Neural cell (in vitro differentiated cells): ENCODE measurements at regions not wholly inside any gene's neighbourhood (a gene's known extent, or its start where the extent isn't known, plus 50 kb on each side); places are given as distances from the start of the nearest gene placed in this dataset.

Experiments
- EZH2 ChIP-seq: fragments of 200-600, 300-800 bp; shearing (Covaris generic), sonication (generic); IDR thresholded peaks from 2 replicates; pipeline ENCODE4 v1.6.1; 2014; ENCODE audit warnings: antibody characterized with exemption, low read length, borderline replicate concordance, mild to moderate bottlenecking; ENCODE audit not compliant: insufficient read depth, poor library complexity, severe bottlenecking
- TF ChIP-seq, protein P1 (sequence below): fragments of 450-650 bp; IDR thresholded peaks from 2 replicates; pipeline ENCODE4 v1.5.1; 2014; ENCODE audit warnings: antibody characterized with exemption, mild to moderate bottlenecking, moderate library complexity; ENCODE audit not compliant: poor library complexity, severe bottlenecking

DNA sequence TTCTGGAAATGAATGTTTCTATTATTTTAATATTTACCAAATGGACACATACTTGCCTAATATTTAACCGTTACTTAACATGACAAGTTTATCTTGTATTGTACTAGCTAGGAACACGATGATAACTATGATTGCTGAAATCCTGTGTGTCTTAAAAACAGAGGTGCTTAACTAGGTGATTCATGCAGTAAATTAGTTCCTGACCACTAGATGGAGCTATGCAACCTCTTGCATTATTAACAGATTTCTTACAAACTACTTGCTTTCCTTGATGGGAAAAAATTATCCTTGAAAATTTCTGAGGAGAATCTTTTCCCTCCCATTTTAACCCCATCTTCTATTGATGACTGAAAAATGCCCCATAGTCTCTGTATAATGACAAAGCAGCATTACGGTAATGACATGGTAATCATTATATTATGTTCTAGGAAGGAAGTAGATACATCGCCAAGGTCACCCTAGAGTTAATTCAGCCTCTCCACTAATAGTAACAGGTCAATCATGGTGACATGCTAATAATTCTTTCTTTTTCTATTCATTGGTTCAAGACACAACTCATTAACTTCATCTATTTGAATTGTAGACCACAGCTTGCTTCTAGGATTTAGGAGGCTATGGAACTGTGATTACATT, 844.2 kb downstream of the RAPGEF2 start:
- TF ChIP-seq, protein P1, sequence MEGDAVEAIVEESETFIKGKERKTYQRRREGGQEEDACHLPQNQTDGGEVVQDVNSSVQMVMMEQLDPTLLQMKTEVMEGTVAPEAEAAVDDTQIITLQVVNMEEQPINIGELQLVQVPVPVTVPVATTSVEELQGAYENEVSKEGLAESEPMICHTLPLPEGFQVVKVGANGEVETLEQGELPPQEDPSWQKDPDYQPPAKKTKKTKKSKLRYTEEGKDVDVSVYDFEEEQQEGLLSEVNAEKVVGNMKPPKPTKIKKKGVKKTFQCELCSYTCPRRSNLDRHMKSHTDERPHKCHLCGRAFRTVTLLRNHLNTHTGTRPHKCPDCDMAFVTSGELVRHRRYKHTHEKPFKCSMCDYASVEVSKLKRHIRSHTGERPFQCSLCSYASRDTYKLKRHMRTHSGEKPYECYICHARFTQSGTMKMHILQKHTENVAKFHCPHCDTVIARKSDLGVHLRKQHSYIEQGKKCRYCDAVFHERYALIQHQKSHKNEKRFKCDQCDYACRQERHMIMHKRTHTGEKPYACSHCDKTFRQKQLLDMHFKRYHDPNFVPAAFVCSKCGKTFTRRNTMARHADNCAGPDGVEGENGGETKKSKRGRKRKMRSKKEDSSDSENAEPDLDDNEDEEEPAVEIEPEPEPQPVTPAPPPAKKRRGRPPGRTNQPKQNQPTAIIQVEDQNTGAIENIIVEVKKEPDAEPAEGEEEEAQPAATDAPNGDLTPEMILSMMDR: peak; percentile 83
- no peak for TF ChIP-seq EZH2
